Prostate gland (tissue), 2 donors: ENCODE measurements at regions not wholly inside any gene's neighbourhood (a gene's known extent, or its start where the extent isn't known, plus 50 kb on each side); places are given as distances from the start of the nearest gene placed in this dataset.

Source experiments
- CTCF ChIP-seq, 4 experiments: fragments of 200-600 bp in 2 of 4; fragments of 450-650 bp in 2 of 4; sonication (generic) in 2 of 4; IDR thresholded peaks; 1 replicate in 3 of 4; 2 replicates in 1 of 4; pipeline ENCODE4 v1.5.1; 2016 to 2019; ENCODE audit warnings: antibody characterized with exemption in 4 of 4, mild to moderate bottlenecking in 2 of 4, moderate library complexity in 2 of 4
- POLR2AphosphoS5 ChIP-seq: sonication (generic); formaldehyde crosslinking; IDR thresholded peaks from one replicate; pipeline ENCODE4 v1.6.1; 2017; ENCODE audit warnings: antibody characterized with exemption

GRCh38 chr9:13520069-13520468, 240.6 kb upstream of the MPDZ start:
- TF ChIP-seq POLR2AphosphoS5 (no peak), CTCF (IDR thresholded peaks at IDR 0.05) (no peak)
